OCI-LY1 (cell line): ENCODE measurements at regions not wholly inside any gene's neighbourhood (a gene's known extent, or its start where the extent isn't known, plus 50 kb on each side); places are given as distances from the start of the nearest gene placed in this dataset.

Experiments
- CTCF ChIP-seq: fragments of 200-600 bp; sonication (generic), shearing (Covaris generic); IDR thresholded peaks from 2 replicates; pipeline ENCODE4 v1.5.1; 2017; ENCODE audit warnings: mild to moderate bottlenecking, antibody characterized with exemption, low read length, moderate library complexity, mixed read lengths
- EZH2 ChIP-seq: fragments of 200-600 bp; sonication (generic), shearing (Covaris generic); IDR thresholded peaks from 2 replicates; pipeline ENCODE4 v1.8.0; 2017; ENCODE audit warnings: borderline replicate concordance, mixed run types, mild to moderate bottlenecking, antibody characterized with exemption, low read length, moderate library complexity, mixed read lengths

GRCh38 chr5:173727839-173728778 lies 111.7 kb upstream of the BOD1 start:
- TF ChIP-seq CTCF (no peak), EZH2 (no peak)
